H9 (cell line): ENCODE measurements at regions not wholly inside any gene's neighbourhood (a gene's known extent, or its start where the extent isn't known, plus 50 kb on each side); places are given as distances from the start of the nearest gene placed in this dataset.

Source experiments
- DNase-seq: peaks from one replicate; pipeline ENCODE4 v3.0.0-alpha.2; 2017
- H2AFZ ChIP-seq: one replicate; pipeline ENCODE4 v1.6.1; 2013; ENCODE audit warnings: mild to moderate bottlenecking, low read length, control low read depth, moderate library complexity
- H2AK5ac ChIP-seq: 2 replicates; pipeline ENCODE4 v1.6.1; 2013; ENCODE audit warnings: low read length, control low read depth, mixed read lengths; ENCODE audit not compliant: insufficient read length
- H2BK120ac ChIP-seq: one replicate; pipeline ENCODE4 v1.6.1; 2013; ENCODE audit warnings: low read depth, mild to moderate bottlenecking, low read length, control low read depth, inconsistent platforms; ENCODE audit not compliant: poor library complexity, severe bottlenecking
- H2BK12ac ChIP-seq: 2 replicates; pipeline ENCODE4 v1.6.1; 2013; ENCODE audit warnings: low read length, control low read depth, mixed read lengths, low read depth; ENCODE audit not compliant: insufficient read length
- H2BK15ac ChIP-seq: 2 replicates; pipeline ENCODE4 v1.6.1; 2013; ENCODE audit warnings: low read depth, low read length, control low read depth
- H2BK20ac ChIP-seq: one replicate; pipeline ENCODE4 v1.6.1; 2013; ENCODE audit warnings: low read depth, mild to moderate bottlenecking, low read length, control low read depth, inconsistent platforms; ENCODE audit not compliant: poor library complexity, severe bottlenecking
- H2BK5ac ChIP-seq: 2 replicates; pipeline ENCODE4 v1.6.1; 2013; ENCODE audit warnings: low read length, control low read depth, mixed read lengths; ENCODE audit not compliant: insufficient read length
- H3K14ac ChIP-seq: 2 replicates; pipeline ENCODE4 v1.6.1; 2013; ENCODE audit warnings: low read length, control low read depth; ENCODE audit not compliant: insufficient read depth
- H3K18ac ChIP-seq: 2 replicates; pipeline ENCODE4 v1.6.1; 2013; ENCODE audit warnings: low read depth, mild to moderate bottlenecking, mixed read lengths, low read length, control low read depth; ENCODE audit not compliant: insufficient read length
- H3K23ac ChIP-seq: 2 replicates; pipeline ENCODE4 v1.6.1; 2013; ENCODE audit warnings: low read length, control low read depth, mixed read lengths, low read depth; ENCODE audit not compliant: insufficient read length
- H3K23me2 ChIP-seq: 2 replicates; pipeline ENCODE4 v1.6.1; 2013; ENCODE audit warnings: low read depth, mild to moderate bottlenecking, mixed read lengths, low read length, control low read depth; ENCODE audit not compliant: insufficient read length, poor library complexity, severe bottlenecking
- H3K27ac ChIP-seq: 2 replicates; pipeline ENCODE4 v1.5.1; 2013; ENCODE audit warnings: low read length, control low read depth, mixed read lengths, low read depth; ENCODE audit not compliant: insufficient read length
- H3K27me3 ChIP-seq: 2 replicates; pipeline ENCODE4 v1.6.1; 2013; ENCODE audit warnings: low read length, control low read depth, inconsistent platforms; ENCODE audit not compliant: insufficient read depth
- H3K4ac ChIP-seq: 2 replicates; pipeline ENCODE4 v1.6.1; 2013; ENCODE audit warnings: low read depth, mild to moderate bottlenecking, control low read depth, inconsistent platforms, low read length, moderate library complexity
- H3K4me1 ChIP-seq: 2 replicates; pipeline ENCODE4 v1.6.1; 2013; ENCODE audit warnings: low read length, control low read depth, inconsistent platforms; ENCODE audit not compliant: insufficient read depth
- H3K4me2 ChIP-seq: 2 replicates; pipeline ENCODE4 v1.6.1; 2013; ENCODE audit warnings: low read length, control low read depth, mixed read lengths; ENCODE audit not compliant: insufficient read length, insufficient read depth
- H3K56ac ChIP-seq: 2 replicates; pipeline ENCODE4 v1.6.1; 2013; ENCODE audit warnings: low read depth, mild to moderate bottlenecking, mixed read lengths, low read length, control low read depth; ENCODE audit not compliant: insufficient read length
- H3K79me1 ChIP-seq: 2 replicates; pipeline ENCODE4 v1.6.1; 2013; ENCODE audit warnings: low read depth, mild to moderate bottlenecking, moderate library complexity, low read length, control low read depth, inconsistent platforms; ENCODE audit not compliant: insufficient read depth, poor library complexity, severe bottlenecking
- H3K79me2 ChIP-seq: 2 replicates; pipeline ENCODE4 v1.6.1; 2013; ENCODE audit warnings: low read length, control low read depth, inconsistent platforms; ENCODE audit not compliant: insufficient read depth
- H3K9ac ChIP-seq: 2 replicates; pipeline ENCODE4 v1.6.1; 2013; ENCODE audit warnings: low read length, control low read depth, mixed read lengths; ENCODE audit not compliant: insufficient read length; ENCODE audit errors: extremely low read depth
- H3K9me3 ChIP-seq: one replicate; pipeline ENCODE4 v1.6.1; 2013; ENCODE audit warnings: low read depth, low read length, inconsistent platforms; ENCODE audit not compliant: control insufficient read depth
- H3T11ph ChIP-seq: one replicate; pipeline ENCODE4 v1.6.1; 2013; ENCODE audit warnings: mild to moderate bottlenecking, low read length, control low read depth, inconsistent platforms
- H4K20me1 ChIP-seq: one replicate; pipeline ENCODE4 v1.6.1; 2013; ENCODE audit not compliant: control insufficient read depth, insufficient read length, insufficient read depth
- H4K5ac ChIP-seq: 2 replicates; pipeline ENCODE4 v1.6.1; 2013; ENCODE audit warnings: low read depth, mild to moderate bottlenecking, mixed read lengths, low read length, control low read depth; ENCODE audit not compliant: insufficient read length
- H4K8ac ChIP-seq: replicated peaks from 2 replicates; pipeline ENCODE4 v1.6.1; 2013; ENCODE audit warnings: low read length, control low read depth, mixed read lengths, low read depth; ENCODE audit not compliant: insufficient read length
- H4K91ac ChIP-seq: 2 replicates; pipeline ENCODE4 v1.6.1; 2013; ENCODE audit warnings: low read depth, mild to moderate bottlenecking, moderate library complexity, mixed read lengths, low read length, control low read depth; ENCODE audit not compliant: insufficient read length
- H3K27ac Mint-ChIP-seq, 3 experiments: 2 replicates in 2 of 3; 3 replicates in 1 of 3; pipeline ENCODE4 v1.8.0; 2020 to 2021; ENCODE audit warnings: mixed read lengths in 3 of 3, mild to moderate bottlenecking in 1 of 3, moderate library complexity in 1 of 3
- H3K27me3 Mint-ChIP-seq: 2 replicates; pipeline ENCODE4 v1.8.0; 2021; ENCODE audit warnings: low read depth, mild to moderate bottlenecking, moderate library complexity, mixed read lengths
- H3K36me3 Mint-ChIP-seq, 3 experiments: 2 replicates in 2 of 3; 3 replicates in 1 of 3; pipeline ENCODE4 v1.8.0; 2020 to 2021; ENCODE audit warnings: low read depth in 3 of 3, mixed read lengths in 3 of 3; ENCODE audit not compliant: insufficient read depth in 1 of 3
- H3K4me1 Mint-ChIP-seq, 2 experiments: 2 replicates each; pipeline ENCODE4 v1.8.0; 2020; ENCODE audit warnings: mixed read lengths in 2 of 2
- H3K4me3 Mint-ChIP-seq, 2 experiments: 2 replicates in 1 of 2; 3 replicates in 1 of 2; pipeline ENCODE4 v1.8.0; 2020 to 2021; ENCODE audit warnings: mild to moderate bottlenecking in 2 of 2, mixed read lengths in 2 of 2, moderate library complexity in 1 of 2
- H3K9me3 Mint-ChIP-seq, 2 experiments: 2 replicates in 1 of 2; 3 replicates in 1 of 2; pipeline ENCODE4 v1.8.0; 2020; ENCODE audit warnings: mild to moderate bottlenecking in 2 of 2, mixed read lengths in 2 of 2, moderate library complexity in 1 of 2
- WGBS: extraction: QIAGEN DNeasy Blood & Tissue Kit; methylation state at CpG from one replicate; pipeline ENCODE4 v1.1.7; 2013; ENCODE audit warnings: missing lambda C conversion rate, low lambda C conversion rate, mixed read lengths; ENCODE audit not compliant: insufficient read length; ENCODE audit errors: extremely low coverage; 5-methylcytosine and 5-hydroxymethylcytosine counted together
- TF ChIP-seq, protein P1 (sequence below): fragments of 200-600 bp; sonication (generic); conservative IDR thresholded peaks from 3 replicates; pipeline ENCODE4 v1.8.0; 2021; ENCODE audit warnings: antibody characterized with exemption, mild to moderate bottlenecking

DNA sequence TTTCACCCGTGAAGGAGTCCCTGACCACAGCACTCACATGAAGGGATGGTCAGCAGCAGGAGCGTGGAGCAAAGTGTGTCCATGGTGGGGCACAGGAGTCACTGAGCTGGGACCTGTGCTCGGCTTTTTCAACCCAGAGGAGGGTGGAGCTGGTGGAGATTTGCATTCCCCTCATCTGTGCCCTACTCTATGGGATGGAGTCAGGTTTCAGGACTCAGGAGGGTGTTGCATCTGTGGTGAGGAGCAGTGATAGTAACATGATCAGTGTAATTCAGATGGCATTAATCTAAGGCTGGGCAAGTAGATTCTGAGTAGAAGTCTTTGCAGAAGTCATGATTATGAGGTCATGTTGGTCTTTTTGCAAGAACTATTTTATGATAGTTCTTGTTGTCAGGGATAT lies 511.9 kb downstream of the TMEM121 start:
- Histone ChIP-seq H3K9me3 (peaks cover 70% of the 10 kb centered on the region), H4K91ac (no peak overlapping the region), H3K79me1 (no peaks in the 10 kb centered on the region), H3T11ph (no peak overlapping the region), H4K8ac (no peak overlapping the region), H3K14ac (no peak overlapping the region), H3K4me2 (no peak overlapping the region), H2BK5ac (no peak overlapping the region), H3K4ac (no peak overlapping the region), H2BK12ac (no peak overlapping the region), H4K20me1 (no peaks in the 10 kb centered on the region), H3K79me2 (no peaks in the 10 kb centered on the region), H3K4me1 (no peaks in the 10 kb centered on the region), H2BK120ac (no peak overlapping the region), H3K9ac (no peak overlapping the region), H3K23ac (no peak overlapping the region), H4K5ac (no peak overlapping the region), H2AK5ac (no peak overlapping the region), H3K18ac (no peak overlapping the region), H3K27me3 (no peaks in the 10 kb centered on the region), H2AFZ (no peak overlapping the region), H3K56ac (no peak overlapping the region), H3K27ac (no peak overlapping the region), H2BK20ac (no peak overlapping the region), H2BK15ac (no peak overlapping the region), H3K23me2 (no peaks in the 10 kb centered on the region)
- Mint-ChIP-seq H3K36me3 (peaks cover 4 to 35% (median 10%) of the 10 kb centered on the region in 3 experiments; a peak in 6 of 7 replicates), H3K4me1 (no peaks in the 10 kb centered on the region), H3K9me3 (peaks cover 85 to 92% of the 10 kb centered on the region in 2 experiments), H3K4me3 (no peak overlapping the region), H3K27ac (no peak overlapping the region), H3K27me3 (no peaks in the 10 kb centered on the region)
- no peak for DNase-seq
- WGBS, result no CpG with 5 or more reads among the region's 3 CpGs
- TF ChIP-seq, protein P1, sequence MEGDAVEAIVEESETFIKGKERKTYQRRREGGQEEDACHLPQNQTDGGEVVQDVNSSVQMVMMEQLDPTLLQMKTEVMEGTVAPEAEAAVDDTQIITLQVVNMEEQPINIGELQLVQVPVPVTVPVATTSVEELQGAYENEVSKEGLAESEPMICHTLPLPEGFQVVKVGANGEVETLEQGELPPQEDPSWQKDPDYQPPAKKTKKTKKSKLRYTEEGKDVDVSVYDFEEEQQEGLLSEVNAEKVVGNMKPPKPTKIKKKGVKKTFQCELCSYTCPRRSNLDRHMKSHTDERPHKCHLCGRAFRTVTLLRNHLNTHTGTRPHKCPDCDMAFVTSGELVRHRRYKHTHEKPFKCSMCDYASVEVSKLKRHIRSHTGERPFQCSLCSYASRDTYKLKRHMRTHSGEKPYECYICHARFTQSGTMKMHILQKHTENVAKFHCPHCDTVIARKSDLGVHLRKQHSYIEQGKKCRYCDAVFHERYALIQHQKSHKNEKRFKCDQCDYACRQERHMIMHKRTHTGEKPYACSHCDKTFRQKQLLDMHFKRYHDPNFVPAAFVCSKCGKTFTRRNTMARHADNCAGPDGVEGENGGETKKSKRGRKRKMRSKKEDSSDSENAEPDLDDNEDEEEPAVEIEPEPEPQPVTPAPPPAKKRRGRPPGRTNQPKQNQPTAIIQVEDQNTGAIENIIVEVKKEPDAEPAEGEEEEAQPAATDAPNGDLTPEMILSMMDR, result no peak
